ENCODE measurements at regions not wholly inside any gene's neighbourhood (a gene's known extent, or its start where the extent isn't known, plus 50 kb on each side); places are given as distances from the start of the nearest gene placed in this dataset.
A peak's percentile ranks its signal among the peaks of the same experiment; 100 is the strongest.

DNA sequence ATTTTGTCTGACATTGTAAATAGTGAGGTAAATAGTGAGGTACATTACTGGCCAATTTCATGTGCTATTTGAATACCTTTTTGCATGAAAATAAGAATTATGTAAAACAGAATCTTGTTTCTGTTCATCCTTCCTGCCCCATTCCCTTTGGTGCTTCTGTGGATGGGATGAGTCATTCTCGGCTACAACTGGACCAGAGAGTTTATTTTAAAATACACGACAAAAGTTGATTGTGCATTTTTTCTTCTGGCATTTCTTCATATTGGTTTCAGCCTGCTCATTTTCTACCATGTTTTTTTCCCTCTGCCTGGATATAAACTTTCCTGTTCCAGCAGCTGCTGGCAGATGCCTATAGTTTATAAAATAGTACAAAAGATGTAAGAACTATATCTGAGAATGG, 107.5 kb downstream of the CYSLTR2 start:
- Mint-ChIP-seq H3K27me3 (ENCODE audit: low read depth) (peaks cover 6% of the 10 kb centered on the region), H3K36me3 (ENCODE audit: low read depth) (no peaks in the 10 kb centered on the region), H3K9me3 (peaks cover 22% of the 10 kb centered on the region), H3K27ac (no peak overlapping the region), H3K4me1 (ENCODE audit: low read depth) (no peaks in the 10 kb centered on the region), H3K4me3 (no peak overlapping the region)
- CTCF ChIA-PET: no interaction called here
- intact Hi-C loops (cut with micrococcal nuclease): loop anchor here (10.0 kb wide), 2 partner anchors 966 to 1866 kb away; partner anchors contain the start of gene HTR2A
- DNase-seq: no peak

GRCh38 chr13:48769107-48769704, 115.5 kb downstream of the CYSLTR2 start:
- Mint-ChIP-seq H3K36me3 (ENCODE audit: low read depth) (no peaks in the 10 kb centered on the region), H3K4me3 (no peak overlapping the region), H3K4me1 (ENCODE audit: low read depth) (peaks cover 15% of the 10 kb centered on the region), H3K27ac (no peak overlapping the region), H3K27me3 (ENCODE audit: low read depth) (peaks cover 4% of the 10 kb centered on the region), H3K9me3 (peaks cover 15% of the 10 kb centered on the region)
- CTCF ChIA-PET: interaction anchor here (0.6 to 6.9 kb wide), 27 partner anchors 15 to 646 kb away, joined by 3 to 88 read pairs (median 3); partner anchors contain the start of gene CYSLTR2
- intact Hi-C loops (cut with micrococcal nuclease): loop anchor here (1.0 to 10.0 kb wide), 12 partner anchors 37 to 1874 kb away; partner anchors contain the start of genes CYSLTR2 and HTR2A
- DNase-seq: peak; percentile 93

DNA sequence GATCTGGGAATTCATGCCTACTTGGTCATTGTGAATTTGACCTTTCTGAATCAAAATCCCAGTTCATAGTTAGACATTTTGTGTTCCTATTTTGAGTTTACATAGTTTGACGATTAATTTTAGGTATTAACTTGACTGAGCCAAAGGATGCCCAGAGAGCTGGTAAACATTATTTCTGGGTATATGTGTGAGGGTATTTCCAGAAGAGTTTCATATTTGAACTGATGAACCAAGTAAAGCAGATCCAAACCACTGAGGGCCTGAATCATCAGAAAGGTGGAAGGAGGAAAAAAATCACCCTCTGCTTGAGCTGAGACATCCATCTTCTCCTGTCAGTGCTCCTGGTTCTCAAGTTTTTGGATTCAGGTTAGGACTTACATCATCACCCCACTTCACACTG, 116.6 kb downstream of the CYSLTR2 start:
- H3K27me3 Mint-ChIP-seq (ENCODE audit: low read depth): peaks cover 11% of the 10 kb centered on the region
- H3K36me3 Mint-ChIP-seq (ENCODE audit: low read depth): no peaks in the 10 kb centered on the region
- intact Hi-C loops (cut with micrococcal nuclease): no loop called here
- peaks cover 15% of the 10 kb centered on the region for H3K4me1 Mint-ChIP-seq (ENCODE audit: low read depth)
- no peak overlapping the region for H3K27ac Mint-ChIP-seq
- CTCF ChIA-PET: interaction anchor here (0.6 to 6.9 kb wide), 10 partner anchors 11 to 437 kb away, joined by 3 to 88 read pairs (median 4); no protein-coding TSS in a partner anchor
- DNase-seq: no peak
- H3K9me3 Mint-ChIP-seq: peaks cover 8% of the 10 kb centered on the region
- H3K4me3 Mint-ChIP-seq: no peak overlapping the region

DNA sequence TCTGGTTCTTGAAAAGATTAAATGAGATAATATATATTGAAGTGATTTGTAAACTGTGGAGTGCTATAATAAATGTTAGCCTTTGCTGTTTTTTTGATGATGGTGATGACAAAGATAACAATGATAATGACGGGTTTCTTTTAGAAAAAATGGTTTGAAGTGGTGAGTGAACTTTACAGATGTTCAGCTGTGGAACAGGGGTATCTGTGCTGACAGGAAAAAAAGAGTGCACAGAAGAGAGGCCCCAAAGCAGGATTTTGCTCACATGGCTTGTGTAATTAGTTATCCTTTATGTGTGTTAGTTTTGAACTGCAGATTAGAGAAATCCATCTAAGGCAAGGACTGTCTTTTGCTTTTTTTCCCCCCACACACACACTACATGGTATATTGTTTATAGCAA, 119.2 kb downstream of the CYSLTR2 start:
- intact Hi-C loops (cut with micrococcal nuclease): no loop called here
- peaks cover 2% of the 10 kb centered on the region for H3K9me3 Mint-ChIP-seq
- H3K27me3 Mint-ChIP-seq (ENCODE audit: low read depth): peaks cover 20% of the 10 kb centered on the region
- CTCF ChIA-PET: interaction anchor here (0.6 to 6.9 kb wide), 3 partner anchors 8 to 267 kb away, joined by 3 to 88 read pairs (median 3); no protein-coding TSS in a partner anchor
- no peak overlapping the region for H3K4me3 Mint-ChIP-seq
- H3K27ac Mint-ChIP-seq: no peak overlapping the region
- no peak for DNase-seq
- no peaks in the 10 kb centered on the region for H3K36me3 Mint-ChIP-seq (ENCODE audit: low read depth)
- peaks cover 15% of the 10 kb centered on the region for H3K4me1 Mint-ChIP-seq (ENCODE audit: low read depth)

GRCh38 chr13:48773531-48774275, 120.0 kb downstream of the CYSLTR2 start:
- Mint-ChIP-seq H3K9me3 (peaks cover 2% of the 10 kb centered on the region), H3K27ac (no peak overlapping the region), H3K36me3 (ENCODE audit: low read depth) (no peaks in the 10 kb centered on the region), H3K27me3 (ENCODE audit: low read depth) (peaks cover 22% of the 10 kb centered on the region), H3K4me3 (no peak overlapping the region), H3K4me1 (ENCODE audit: low read depth) (peaks cover 15% of the 10 kb centered on the region)
- intact Hi-C loops (cut with micrococcal nuclease): no loop called here
- DNase-seq: no peak
- CTCF ChIA-PET: interaction anchor here (1.3 kb wide), 1 partner anchor 9 kb away, joined by 3 read pairs; no protein-coding TSS in a partner anchor

DNA sequence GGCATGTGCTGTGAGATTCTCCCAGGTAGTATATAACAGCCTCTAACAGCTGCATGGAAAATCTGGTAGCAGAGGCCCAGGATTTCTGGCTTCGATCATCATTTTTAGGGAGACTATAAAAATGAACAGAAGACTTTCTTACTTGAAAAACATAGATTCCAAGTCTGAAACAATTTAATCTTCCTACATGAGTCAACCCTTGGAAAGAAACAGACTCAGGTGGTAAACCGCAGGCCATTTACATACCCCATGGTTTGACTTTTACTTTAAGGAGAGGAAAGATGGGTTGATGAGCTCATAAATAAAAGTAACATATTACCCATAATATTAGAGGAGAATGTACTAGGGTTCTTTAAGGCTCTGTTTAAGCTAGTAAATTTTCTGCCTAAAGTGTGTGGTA, 121.6 kb downstream of the CYSLTR2 start:
- Mint-ChIP-seq H3K4me1 (ENCODE audit: low read depth) (peaks cover 3% of the 10 kb centered on the region), H3K27ac (no peak overlapping the region), H3K9me3 (peaks cover 9% of the 10 kb centered on the region), H3K36me3 (ENCODE audit: low read depth) (no peaks in the 10 kb centered on the region), H3K27me3 (ENCODE audit: low read depth) (peaks cover 20% of the 10 kb centered on the region), H3K4me3 (no peak overlapping the region)
- no peak for DNase-seq
- CTCF ChIA-PET: no interaction called here
- intact Hi-C loops (cut with micrococcal nuclease): no loop called here

- no peak overlapping the region for H3K4me3 Mint-ChIP-seq
Measured at GRCh38 chr13:48775804-48776203, 122.1 kb downstream of the CYSLTR2 start.

DNA sequence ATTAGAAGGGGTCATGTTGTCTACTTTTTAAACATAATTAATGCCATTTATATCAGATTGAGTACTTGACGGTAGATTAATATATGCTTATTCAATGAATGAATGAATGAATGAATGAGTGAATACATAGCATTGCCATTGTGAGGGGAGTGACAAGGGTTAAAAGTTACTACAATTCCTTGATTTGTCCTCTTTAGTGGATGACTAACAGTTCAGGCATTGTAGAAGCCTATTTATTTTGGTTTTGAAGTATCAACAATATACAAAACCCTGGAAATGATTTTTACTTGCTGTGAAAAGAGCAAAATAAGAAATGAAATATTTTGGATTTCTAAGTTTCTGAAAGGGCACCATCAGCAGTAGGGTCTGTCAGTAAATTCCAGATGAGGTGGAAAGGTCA, 122.7 kb downstream of the CYSLTR2 start:
- DNase-seq: no peak
- CTCF ChIA-PET: no interaction called here
- H3K27me3 Mint-ChIP-seq (ENCODE audit: low read depth): peaks cover 20% of the 10 kb centered on the region
- H3K27ac Mint-ChIP-seq: no peak overlapping the region
- peaks cover 14% of the 10 kb centered on the region for H3K9me3 Mint-ChIP-seq
- H3K4me3 Mint-ChIP-seq: no peak overlapping the region
- H3K36me3 Mint-ChIP-seq (ENCODE audit: low read depth): no peaks in the 10 kb centered on the region
- intact Hi-C loops (cut with micrococcal nuclease): no loop called here
- no peaks in the 10 kb centered on the region for H3K4me1 Mint-ChIP-seq (ENCODE audit: low read depth)

More at GRCh38 chr13:48775804-48776203, 122.1 kb downstream of the CYSLTR2 start:
- Mint-ChIP-seq H3K27ac (no peak overlapping the region), H3K36me3 (ENCODE audit: low read depth) (no peaks in the 10 kb centered on the region), H3K9me3 (peaks cover 12% of the 10 kb centered on the region), H3K27me3 (ENCODE audit: low read depth) (peaks cover 20% of the 10 kb centered on the region), H3K4me1 (ENCODE audit: low read depth) (no peaks in the 10 kb centered on the region)
- no peak for DNase-seq
- CTCF ChIA-PET: no interaction called here
- intact Hi-C loops (cut with micrococcal nuclease): no loop called here

DNA sequence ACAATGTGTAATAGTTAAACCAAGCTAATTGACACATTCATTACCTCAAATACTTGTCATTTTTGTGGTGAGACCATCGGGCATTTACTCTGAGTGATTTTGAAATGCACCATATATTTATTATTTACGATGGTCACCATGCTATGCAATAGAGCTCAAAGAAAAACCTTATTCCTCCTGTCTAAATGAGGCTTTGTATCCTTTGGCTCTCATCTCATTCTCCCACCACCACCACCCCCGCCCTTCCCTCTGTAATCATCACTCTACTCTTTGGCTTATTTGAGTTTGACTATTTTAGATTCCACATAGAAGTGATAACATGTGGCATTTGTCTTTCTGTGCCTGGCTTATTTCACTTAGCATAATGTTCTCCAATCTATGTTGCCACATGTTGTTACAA, 124.9 kb downstream of the CYSLTR2 start:
- DNase-seq: no peak
- Mint-ChIP-seq H3K4me1 (ENCODE audit: low read depth) (no peaks in the 10 kb centered on the region), H3K9me3 (peaks cover 20% of the 10 kb centered on the region), H3K27ac (no peak overlapping the region), H3K27me3 (ENCODE audit: low read depth) (peaks cover 20% of the 10 kb centered on the region), H3K36me3 (ENCODE audit: low read depth) (no peaks in the 10 kb centered on the region), H3K4me3 (no peak overlapping the region)
- CTCF ChIA-PET: no interaction called here
- intact Hi-C loops (cut with micrococcal nuclease): no loop called here

GRCh38 chr13:48780713-48781341, 127.1 kb downstream of the CYSLTR2 start:
- H3K4me1 Mint-ChIP-seq (ENCODE audit: low read depth): no peaks in the 10 kb centered on the region
- no peak for DNase-seq
- H3K27me3 Mint-ChIP-seq (ENCODE audit: low read depth): peaks cover 13% of the 10 kb centered on the region
- peaks cover 20% of the 10 kb centered on the region for H3K9me3 Mint-ChIP-seq
- no peak overlapping the region for H3K4me3 Mint-ChIP-seq
- CTCF ChIA-PET: interaction anchor here (0.7 to 1.2 kb wide), 2 partner anchors 10 to 218 kb away, joined by 3 read pairs; no protein-coding TSS in a partner anchor
- no peak overlapping the region for H3K27ac Mint-ChIP-seq
- H3K36me3 Mint-ChIP-seq (ENCODE audit: low read depth): no peaks in the 10 kb centered on the region
- intact Hi-C loops (cut with micrococcal nuclease): no loop called here

GRCh38 chr13:48782429-48782840, 128.7 kb downstream of the CYSLTR2 start:
- Mint-ChIP-seq H3K4me1 (ENCODE audit: low read depth) (no peaks in the 10 kb centered on the region), H3K27me3 (ENCODE audit: low read depth) (peaks cover 10% of the 10 kb centered on the region), H3K9me3 (peaks cover 20% of the 10 kb centered on the region), H3K4me3 (no peak overlapping the region), H3K27ac (no peak overlapping the region), H3K36me3 (ENCODE audit: low read depth) (no peaks in the 10 kb centered on the region)
- no peak for DNase-seq
- CTCF ChIA-PET: interaction anchor here (1.2 kb wide), 1 partner anchor 12 kb away, joined by 3 read pairs; no protein-coding TSS in a partner anchor
- intact Hi-C loops (cut with micrococcal nuclease): no loop called here

GRCh38 chr13:48783181-48783630, 129.5 kb downstream of the CYSLTR2 start:
- Mint-ChIP-seq H3K36me3 (ENCODE audit: low read depth) (no peaks in the 10 kb centered on the region), H3K9me3 (peaks cover 20% of the 10 kb centered on the region), H3K4me3 (no peak overlapping the region), H3K4me1 (ENCODE audit: low read depth) (no peaks in the 10 kb centered on the region), H3K27me3 (ENCODE audit: low read depth) (peaks cover 6% of the 10 kb centered on the region), H3K27ac (no peak overlapping the region)
- intact Hi-C loops (cut with micrococcal nuclease): no loop called here
- DNase-seq: no peak
- CTCF ChIA-PET: interaction anchor here (1.3 kb wide), 2 partner anchors 14 to 189 kb away, joined by 3 to 5 read pairs; no protein-coding TSS in a partner anchor

Measured in activated naive CD4-positive, alpha-beta T cell treated with anti-CD3 and anti-CD28 coated beads for 36 hours (primary cell).